ENCODE measurements at regions not wholly inside any gene's neighbourhood (a gene's known extent, or its start where the extent isn't known, plus 50 kb on each side); places are given as distances from the start of the nearest gene placed in this dataset.

DNA sequence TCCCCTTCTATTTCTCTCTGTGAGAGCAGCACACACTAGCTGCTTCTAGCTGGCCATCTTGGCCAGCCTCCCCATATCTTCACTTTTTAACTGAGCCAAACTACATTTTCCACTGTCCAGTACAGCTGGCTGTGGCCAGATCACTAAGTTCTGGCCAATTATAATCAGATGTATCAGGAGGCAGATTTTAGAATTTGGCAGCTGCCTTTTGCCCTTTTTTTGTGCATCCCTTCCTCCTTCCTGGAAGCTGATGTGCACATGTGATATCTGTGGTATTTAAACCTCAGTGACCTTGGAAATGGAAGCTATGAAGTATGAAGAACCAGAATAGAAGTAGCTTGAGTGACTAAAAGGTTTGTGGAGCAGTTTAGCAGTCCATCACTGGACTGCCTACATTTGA is 49.8 kb upstream of the ANO6 start:
- no peak for DNase-seq (ENCODE audit: low read depth)
- TF ChIP-seq, protein P1, sequence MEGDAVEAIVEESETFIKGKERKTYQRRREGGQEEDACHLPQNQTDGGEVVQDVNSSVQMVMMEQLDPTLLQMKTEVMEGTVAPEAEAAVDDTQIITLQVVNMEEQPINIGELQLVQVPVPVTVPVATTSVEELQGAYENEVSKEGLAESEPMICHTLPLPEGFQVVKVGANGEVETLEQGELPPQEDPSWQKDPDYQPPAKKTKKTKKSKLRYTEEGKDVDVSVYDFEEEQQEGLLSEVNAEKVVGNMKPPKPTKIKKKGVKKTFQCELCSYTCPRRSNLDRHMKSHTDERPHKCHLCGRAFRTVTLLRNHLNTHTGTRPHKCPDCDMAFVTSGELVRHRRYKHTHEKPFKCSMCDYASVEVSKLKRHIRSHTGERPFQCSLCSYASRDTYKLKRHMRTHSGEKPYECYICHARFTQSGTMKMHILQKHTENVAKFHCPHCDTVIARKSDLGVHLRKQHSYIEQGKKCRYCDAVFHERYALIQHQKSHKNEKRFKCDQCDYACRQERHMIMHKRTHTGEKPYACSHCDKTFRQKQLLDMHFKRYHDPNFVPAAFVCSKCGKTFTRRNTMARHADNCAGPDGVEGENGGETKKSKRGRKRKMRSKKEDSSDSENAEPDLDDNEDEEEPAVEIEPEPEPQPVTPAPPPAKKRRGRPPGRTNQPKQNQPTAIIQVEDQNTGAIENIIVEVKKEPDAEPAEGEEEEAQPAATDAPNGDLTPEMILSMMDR (IDR thresholded peaks at IDR 0.05; ENCODE audit: low read depth, low read length, missing control alignments): no peak
- H3K4me3 ChIP-seq (ENCODE audit: low read depth, low read length): no peak overlapping the region

All from GM12864 (cell line).